IPS-20b (cell line): ENCODE measurements at regions not wholly inside any gene's neighbourhood (a gene's known extent, or its start where the extent isn't known, plus 50 kb on each side); places are given as distances from the start of the nearest gene placed in this dataset.

Experiments
- H3K27ac ChIP-seq: one replicate; pipeline ENCODE4 v1.5.1; 2013; ENCODE audit warnings: low read length
- H3K27me3 ChIP-seq: 2 replicates; pipeline ENCODE4 v1.6.1; 2013; ENCODE audit warnings: mild to moderate bottlenecking, low read length, inconsistent platforms; ENCODE audit not compliant: insufficient read depth
- H3K36me3 ChIP-seq: 2 replicates; pipeline ENCODE4 v1.6.1; 2013; ENCODE audit warnings: low read depth, mild to moderate bottlenecking, inconsistent platforms, low read length, moderate library complexity; ENCODE audit not compliant: insufficient read depth
- H3K4me1 ChIP-seq: 2 replicates; pipeline ENCODE4 v1.6.1; 2013; ENCODE audit warnings: mild to moderate bottlenecking, control low read depth, inconsistent platforms, low read length, moderate library complexity; ENCODE audit not compliant: insufficient read depth
- H3K4me3 ChIP-seq: 2 replicates; pipeline ENCODE4 v1.5.1; 2013; ENCODE audit warnings: mild to moderate bottlenecking, low read length, inconsistent platforms
- H3K9ac ChIP-seq: 2 replicates; pipeline ENCODE4 v1.6.1; 2013; ENCODE audit warnings: low read depth, mild to moderate bottlenecking, inconsistent platforms, low read length, moderate library complexity
- H3K9me3 ChIP-seq: 2 replicates; pipeline ENCODE4 v1.6.1; 2013; ENCODE audit warnings: mild to moderate bottlenecking, low read depth, low read length, inconsistent platforms; ENCODE audit not compliant: insufficient read depth

DNA sequence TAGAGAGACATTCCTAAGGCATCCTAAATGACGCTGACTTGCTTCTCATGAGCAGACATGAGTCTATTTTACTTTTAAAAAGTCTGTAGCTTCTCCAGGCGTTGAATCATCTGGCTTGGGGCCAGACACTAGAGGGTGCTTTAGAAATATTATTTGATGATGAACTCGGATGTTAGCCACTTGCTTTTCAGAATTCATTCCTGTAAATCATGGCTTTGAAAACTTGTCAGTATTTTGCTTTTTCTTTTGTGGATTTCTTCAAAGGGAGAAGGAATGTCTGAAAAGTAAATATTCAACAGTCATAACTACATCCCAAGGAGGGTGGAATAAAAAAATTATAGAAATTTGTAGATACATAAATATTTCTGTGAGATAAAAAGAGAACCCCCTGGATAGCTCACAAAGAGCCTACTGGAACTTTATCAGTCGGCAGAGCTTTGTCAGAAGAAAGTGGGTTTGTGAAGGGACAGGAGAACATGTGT, 370.8 kb downstream of the OSR1 start:
- H3K9me3 ChIP-seq, result no peaks in the 10 kb centered on the region
- peaks cover 17% of the 10 kb centered on the region; the same call in 1 of the 2 replicates for H3K4me1 ChIP-seq
- H3K27ac ChIP-seq, result no peak overlapping the region
- no peaks in the 10 kb centered on the region for H3K36me3 ChIP-seq
- H3K4me3 ChIP-seq, result no peak overlapping the region
- no peak overlapping the region for H3K9ac ChIP-seq
- no peaks in the 10 kb centered on the region for H3K27me3 ChIP-seq

GRCh38 chr2:18987016-18987415, 371.4 kb downstream of the OSR1 start:
- H3K27ac ChIP-seq, result no peak overlapping the region
- no peak overlapping the region for H3K9ac ChIP-seq
- no peaks in the 10 kb centered on the region for H3K36me3 ChIP-seq
- no peaks in the 10 kb centered on the region for H3K9me3 ChIP-seq
- H3K4me1 ChIP-seq, result peaks cover 17% of the 10 kb centered on the region; the same call in 1 of the 2 replicates
- H3K4me3 ChIP-seq, result no peak overlapping the region
- H3K27me3 ChIP-seq, result no peaks in the 10 kb centered on the region

- Histone ChIP-seq H3K9ac (no peak overlapping the region), H3K27me3 (no peaks in the 10 kb centered on the region), H3K9me3 (no peaks in the 10 kb centered on the region), H3K27ac (no peak overlapping the region), H3K4me3 (no peak overlapping the region), H3K36me3 (no peaks in the 10 kb centered on the region), H3K4me1 (peaks cover 17% of the 10 kb centered on the region; the same call in 1 of the 2 replicates)
Observed at GRCh38 chr2:18986046-18986445, 372.4 kb downstream of the OSR1 start.

DNA sequence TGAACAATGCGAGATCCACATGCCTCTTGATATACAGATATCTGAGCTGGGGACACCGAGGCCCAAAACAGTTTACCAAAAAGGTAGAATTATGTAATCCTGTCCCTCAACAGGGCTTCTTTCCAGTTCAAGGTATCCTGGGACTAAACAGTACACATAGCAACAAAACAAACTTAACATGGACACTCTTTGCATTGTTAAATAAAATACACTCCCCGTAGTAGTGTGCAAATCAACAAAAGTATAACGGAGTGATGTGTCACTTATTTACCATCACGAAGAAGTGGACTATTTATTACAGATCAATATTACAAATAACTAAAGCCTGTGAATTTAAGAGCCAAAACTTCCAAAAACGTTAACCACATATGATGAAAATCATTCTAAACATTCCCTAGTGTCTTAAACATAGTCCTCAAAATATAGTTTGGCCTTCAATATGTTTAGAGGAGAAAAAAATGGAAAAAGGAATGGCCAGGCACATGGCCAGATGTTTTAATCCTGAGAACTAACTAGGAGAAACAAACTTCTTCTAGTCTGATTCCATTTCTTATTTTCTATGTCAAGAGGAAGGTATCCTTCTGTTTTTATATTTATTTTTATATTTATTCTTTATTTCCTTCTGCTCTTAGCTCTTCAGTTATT, 377.5 kb downstream of the OSR1 start:
- H3K4me3 ChIP-seq, result no peak overlapping the region
- no peaks in the 10 kb centered on the region for H3K9me3 ChIP-seq
- H3K27ac ChIP-seq, result no peak overlapping the region
- H3K9ac ChIP-seq, result no peak overlapping the region
- no peaks in the 10 kb centered on the region for H3K27me3 ChIP-seq
- no peaks in the 10 kb centered on the region for H3K4me1 ChIP-seq
- no peaks in the 10 kb centered on the region for H3K36me3 ChIP-seq

DNA sequence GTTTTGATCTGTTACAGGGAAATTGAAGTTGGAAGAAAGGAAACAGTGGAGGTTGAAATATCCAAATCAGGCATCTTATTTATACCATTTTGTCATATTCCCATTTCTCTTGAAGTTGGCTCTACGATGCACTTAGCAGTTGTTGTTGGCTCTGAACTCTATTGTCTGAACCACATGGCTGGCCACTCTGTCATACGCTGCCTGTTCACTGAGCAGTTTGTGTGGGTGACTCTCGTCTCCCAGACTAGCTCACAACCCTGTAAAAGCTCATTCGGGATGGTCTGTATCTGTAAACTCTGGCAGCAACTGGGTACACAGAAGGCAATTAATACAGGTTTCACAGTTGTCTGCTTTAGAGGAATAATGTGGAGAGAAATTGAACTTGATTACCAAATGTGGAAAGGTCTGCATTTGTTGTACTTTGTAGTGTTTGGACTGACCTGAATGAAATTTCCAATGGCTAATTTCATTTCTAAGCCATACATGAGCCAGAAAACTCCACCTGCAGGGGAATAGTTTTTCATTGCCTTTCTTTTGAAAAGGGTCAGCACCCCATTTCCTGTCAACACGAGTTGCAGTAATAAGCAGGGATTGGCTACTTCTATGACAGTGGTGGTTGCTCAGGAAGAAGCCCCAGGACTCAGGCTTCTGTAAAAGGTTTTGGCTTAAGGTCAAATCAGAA, 378.2 kb downstream of the OSR1 start:
- H3K27me3 ChIP-seq, result no peaks in the 10 kb centered on the region

DNA sequence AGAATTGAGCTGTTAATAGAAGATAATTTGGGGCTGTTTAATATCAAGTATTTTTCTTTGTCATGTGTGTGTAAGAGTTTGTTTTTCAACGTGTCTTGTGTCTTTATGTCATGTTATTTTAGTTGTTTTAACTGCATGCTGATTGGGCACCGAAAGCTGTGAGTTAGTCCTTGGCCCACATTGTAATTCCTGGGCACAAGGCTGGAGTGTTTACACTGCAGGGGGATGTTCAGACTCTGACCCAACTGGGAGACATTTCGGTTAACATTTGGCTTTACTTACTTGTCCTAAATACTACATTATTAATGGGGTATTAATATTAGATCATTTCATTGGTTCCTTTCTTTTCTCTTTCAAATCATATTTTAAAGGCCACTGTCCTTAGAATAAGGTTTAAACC, 381.0 kb downstream of the OSR1 start:
- Histone ChIP-seq H3K4me1 (no peaks in the 10 kb centered on the region), H3K27me3 (no peaks in the 10 kb centered on the region), H3K4me3 (no peak overlapping the region), H3K27ac (no peak overlapping the region), H3K9ac (no peak overlapping the region), H3K9me3 (no peaks in the 10 kb centered on the region), H3K36me3 (no peaks in the 10 kb centered on the region)

More for the DNA sequence above, 378.2 kb downstream of the OSR1 start:
- H3K9ac ChIP-seq, result no peak overlapping the region
- no peaks in the 10 kb centered on the region for H3K36me3 ChIP-seq
- H3K27ac ChIP-seq, result no peak overlapping the region
- H3K4me3 ChIP-seq, result no peak overlapping the region
- H3K9me3 ChIP-seq, result no peaks in the 10 kb centered on the region
- H3K4me1 ChIP-seq, result no peaks in the 10 kb centered on the region

DNA sequence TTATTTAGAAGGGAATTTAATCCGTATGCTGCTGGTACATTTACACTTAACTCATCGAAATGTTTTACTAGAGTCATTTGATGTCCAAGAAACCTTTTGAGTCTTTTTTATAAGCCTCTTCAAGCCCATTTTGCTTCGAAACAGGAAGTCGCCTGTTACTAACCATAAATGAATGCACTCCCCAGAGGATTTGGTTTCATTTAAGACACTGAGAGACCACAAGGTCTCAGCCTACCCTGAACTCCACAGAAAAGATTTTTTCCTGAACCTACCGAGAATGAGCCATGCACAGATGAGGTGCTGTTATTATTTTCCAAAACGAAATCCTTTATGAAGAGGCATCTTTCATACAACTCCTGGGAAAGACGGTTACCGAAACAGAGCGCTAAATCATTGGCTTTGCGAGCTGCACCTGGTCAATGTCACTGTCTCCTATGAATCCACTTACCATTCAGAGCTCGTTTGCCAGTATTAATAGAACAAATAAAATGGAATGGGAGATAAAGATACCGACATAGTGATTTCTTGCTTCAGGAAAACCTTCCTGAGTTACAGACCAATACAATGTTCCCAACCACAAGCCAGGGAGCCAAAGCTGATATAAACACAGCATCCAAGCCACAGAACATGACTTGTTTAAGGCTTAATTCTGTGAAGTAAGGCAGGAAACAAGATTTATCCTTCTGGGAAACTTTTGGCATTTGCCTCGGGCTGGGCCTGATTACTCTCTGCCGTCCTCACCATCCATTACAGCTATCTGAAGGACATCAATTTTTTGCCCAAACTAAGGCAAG, 382.1 kb downstream of the OSR1 start:
- H3K9me3 ChIP-seq, result no peaks in the 10 kb centered on the region
- H3K9ac ChIP-seq, result no peak overlapping the region
- H3K36me3 ChIP-seq, result no peaks in the 10 kb centered on the region
- H3K4me1 ChIP-seq, result no peaks in the 10 kb centered on the region
- H3K27ac ChIP-seq, result no peak overlapping the region
- H3K4me3 ChIP-seq, result no peak overlapping the region
- H3K27me3 ChIP-seq, result no peaks in the 10 kb centered on the region

DNA sequence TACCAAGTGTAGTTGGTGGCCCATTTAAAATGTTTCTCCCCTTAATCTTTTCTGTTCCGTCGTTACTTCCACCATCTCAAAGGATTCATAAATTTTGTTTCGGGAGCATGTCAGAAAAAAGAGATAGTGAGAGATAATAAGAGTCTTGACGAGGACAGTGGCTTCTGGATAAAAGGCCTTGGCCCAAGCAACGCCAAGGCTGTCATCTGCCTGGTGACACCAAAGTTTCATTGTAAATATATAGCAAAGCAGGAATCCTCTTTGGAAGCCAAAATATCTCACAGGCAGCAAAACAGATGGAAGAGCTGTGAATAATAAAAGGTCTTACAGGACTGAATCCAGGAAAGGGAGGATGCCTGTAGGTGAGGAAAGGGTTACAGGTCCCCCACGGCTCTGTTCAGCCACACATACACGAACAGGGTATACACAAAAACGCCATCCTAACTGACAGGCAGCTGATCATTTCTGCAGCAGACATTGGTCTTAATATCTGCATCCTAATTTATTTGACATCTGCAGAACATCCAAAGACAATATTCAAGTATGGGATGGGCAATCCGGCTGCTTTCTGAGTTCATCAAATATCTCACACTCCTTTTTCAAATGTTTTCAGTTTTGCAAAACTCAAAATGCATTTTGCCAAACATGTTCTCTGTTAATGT, 382.8 kb downstream of the OSR1 start:
- Histone ChIP-seq H3K27me3 (no peaks in the 10 kb centered on the region), H3K36me3 (no peaks in the 10 kb centered on the region), H3K4me3 (no peak overlapping the region), H3K9me3 (no peaks in the 10 kb centered on the region), H3K27ac (no peak overlapping the region), H3K9ac (no peak overlapping the region), H3K4me1 (no peaks in the 10 kb centered on the region)

DNA sequence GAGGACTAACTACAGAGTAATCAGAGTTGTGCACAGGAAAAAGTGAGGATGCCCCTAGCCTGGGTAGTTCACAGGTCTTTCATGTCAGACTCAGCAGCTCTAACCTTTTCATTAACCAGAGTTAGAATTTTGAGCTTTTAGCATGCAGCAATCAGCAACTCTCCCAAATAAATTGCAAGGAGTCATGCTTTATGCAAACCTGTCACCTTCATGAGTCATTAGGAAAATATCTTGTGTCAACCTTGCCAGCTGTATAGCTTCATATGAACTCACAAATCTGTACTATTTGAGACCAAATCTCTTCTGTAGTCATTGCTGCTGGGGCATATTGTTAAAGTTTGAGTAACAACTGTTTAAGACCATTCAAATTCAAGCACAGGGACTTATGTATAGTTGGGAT, 382.3 kb upstream of the NT5C1B start:
- H3K36me3 ChIP-seq, result no peaks in the 10 kb centered on the region
- no peak overlapping the region for H3K9ac ChIP-seq
- no peaks in the 10 kb centered on the region for H3K9me3 ChIP-seq
- H3K4me3 ChIP-seq, result no peak overlapping the region
- no peak overlapping the region for H3K27ac ChIP-seq
- H3K4me1 ChIP-seq, result no peaks in the 10 kb centered on the region
- no peaks in the 10 kb centered on the region for H3K27me3 ChIP-seq

- Histone ChIP-seq H3K4me3 (no peak overlapping the region), H3K9ac (no peak overlapping the region), H3K27me3 (no peaks in the 10 kb centered on the region), H3K36me3 (no peaks in the 10 kb centered on the region), H3K9me3 (no peaks in the 10 kb centered on the region), H3K27ac (no peak overlapping the region), H3K4me1 (no peaks in the 10 kb centered on the region)
Observed at GRCh38 chr2:18971069-18971378, 381.7 kb upstream of the NT5C1B start.

- no peak overlapping the region for H3K9ac ChIP-seq
- no peaks in the 10 kb centered on the region for H3K9me3 ChIP-seq
- no peak overlapping the region for H3K4me3 ChIP-seq
- no peaks in the 10 kb centered on the region for H3K4me1 ChIP-seq
- H3K27me3 ChIP-seq, result no peaks in the 10 kb centered on the region
- H3K36me3 ChIP-seq, result no peaks in the 10 kb centered on the region
- no peak overlapping the region for H3K27ac ChIP-seq
Observed at GRCh38 chr2:18966131-18966530, 376.8 kb upstream of the NT5C1B start.
